Neural cell (in vitro differentiated cells): ENCODE measurements at regions not wholly inside any gene's neighbourhood (a gene's known extent, or its start where the extent isn't known, plus 50 kb on each side); places are given as distances from the start of the nearest gene placed in this dataset.

Source experiments
- H2AFZ ChIP-seq: fragments of 200-600, 300-800 bp; sonication (generic), shearing (Covaris generic); 2 replicates; pipeline ENCODE4 v1.6.0; 2014; ENCODE audit warnings: low read depth, mild to moderate bottlenecking, antibody characterized with exemption, low read length, moderate library complexity
- H3F3A ChIP-seq: fragments of 200-600 bp; shearing (Covaris generic); 2 replicates; pipeline ENCODE4 v1.6.1; 2016; ENCODE audit warnings: mild to moderate bottlenecking, moderate library complexity, mixed read lengths, antibody characterized with exemption, low read length; ENCODE audit not compliant: insufficient read depth, poor library complexity, severe bottlenecking
- H3K27ac ChIP-seq: fragments of 200-600, 300-800 bp; sonication (generic), shearing (Covaris generic); 2 replicates; pipeline ENCODE4 v1.5.1; 2014; ENCODE audit warnings: mild to moderate bottlenecking, low read length, moderate library complexity
- H3K27me3 ChIP-seq: fragments of 300-800, 200-600 bp; sonication (generic), shearing (Covaris generic); 2 replicates; pipeline ENCODE4 v1.6.0; 2014; ENCODE audit warnings: mild to moderate bottlenecking, low read depth, low read length, moderate library complexity; ENCODE audit not compliant: insufficient read depth
- H3K36me3 ChIP-seq: fragments of 300-800, 200-600 bp; sonication (generic), shearing (Covaris generic); 2 replicates; pipeline ENCODE4 v1.5.1; 2014; ENCODE audit warnings: mild to moderate bottlenecking, antibody characterized with exemption, low read length, moderate library complexity; ENCODE audit not compliant: insufficient read depth
- H3K4me2 ChIP-seq: fragments of 300-800, 200-600 bp; sonication (generic), shearing (Covaris generic); 2 replicates; pipeline ENCODE4 v1.6.0; 2014; ENCODE audit warnings: mild to moderate bottlenecking, low read length
- H3K4me3 ChIP-seq: fragments of 300-800, 200-600 bp; sonication (generic), shearing (Covaris generic); 2 replicates; pipeline ENCODE4 v1.5.1; 2014; ENCODE audit warnings: mild to moderate bottlenecking, low read length, moderate library complexity
- H3K79me2 ChIP-seq: fragments of 200-600 bp; shearing (Covaris generic); replicated peaks from 2 replicates; pipeline ENCODE4 v1.6.0; 2014; ENCODE audit warnings: mild to moderate bottlenecking, low read length, moderate library complexity; ENCODE audit not compliant: insufficient read depth
- H3K9ac ChIP-seq: fragments of 300-800, 200-600 bp; sonication (generic), shearing (Covaris generic); 2 replicates; pipeline ENCODE4 v1.6.1; 2016; ENCODE audit warnings: mild to moderate bottlenecking, low read length, mixed read lengths
- H3K9me2 ChIP-seq: fragments of 200-600 bp; shearing (Covaris generic); 2 replicates; pipeline ENCODE4 v1.6.1; 2016; ENCODE audit warnings: mild to moderate bottlenecking, low read length, mixed read lengths; ENCODE audit not compliant: insufficient read depth
- H3K9me3 ChIP-seq: fragments of 200-600, 300-800 bp; sonication (generic), shearing (Covaris generic); 2 replicates; pipeline ENCODE4 v1.6.1; 2016; ENCODE audit warnings: mild to moderate bottlenecking, mixed run types, low read length, moderate library complexity, mixed read lengths
- H4K20me1 ChIP-seq: fragments of 200-600 bp; shearing (Covaris generic); 2 replicates; pipeline ENCODE4 v1.6.1; 2016; ENCODE audit warnings: mild to moderate bottlenecking, mixed run types; ENCODE audit not compliant: insufficient read depth
- CTCF ChIP-seq: fragments of 450-650 bp; IDR thresholded peaks from 2 replicates; pipeline ENCODE4 v1.5.1; 2014; ENCODE audit warnings: antibody characterized with exemption, mild to moderate bottlenecking, moderate library complexity; ENCODE audit not compliant: poor library complexity, severe bottlenecking
- EP300 ChIP-seq: fragments of 450-650 bp; conservative IDR thresholded peaks from 2 replicates; pipeline ENCODE4 v1.6.1; 2014; ENCODE audit warnings: antibody characterized with exemption, mild to moderate bottlenecking, moderate library complexity; ENCODE audit not compliant: poor library complexity, severe bottlenecking
- EZH2 ChIP-seq: fragments of 200-600, 300-800 bp; shearing (Covaris generic), sonication (generic); IDR thresholded peaks from 2 replicates; pipeline ENCODE4 v1.6.1; 2014; ENCODE audit warnings: antibody characterized with exemption, low read length, borderline replicate concordance, mild to moderate bottlenecking; ENCODE audit not compliant: insufficient read depth, poor library complexity, severe bottlenecking
- MXI1 ChIP-seq: fragments of 450-650 bp; conservative IDR thresholded peaks from 2 replicates; pipeline ENCODE4 v1.6.1; 2014; ENCODE audit warnings: antibody characterized with exemption, mild to moderate bottlenecking; ENCODE audit not compliant: poor library complexity, severe bottlenecking
- POLR2AphosphoS5 ChIP-seq: IDR thresholded peaks from 2 replicates; pipeline ENCODE4 v1.6.1; 2012
- RAD21 ChIP-seq: fragments of 450-650 bp; conservative IDR thresholded peaks from 2 replicates; pipeline ENCODE4 v1.6.1; 2014; ENCODE audit warnings: antibody characterized with exemption, mild to moderate bottlenecking, moderate library complexity
- REST ChIP-seq: IDR thresholded peaks from 2 replicates; pipeline ENCODE4 v1.6.1; 2012; ENCODE audit warnings: borderline replicate concordance
- SMC3 ChIP-seq: fragments of 450-650 bp; conservative IDR thresholded peaks from 2 replicates; pipeline ENCODE4 v1.6.1; 2014; ENCODE audit warnings: antibody characterized with exemption, mild to moderate bottlenecking, moderate library complexity; ENCODE audit not compliant: poor library complexity
- TAF1 ChIP-seq: IDR thresholded peaks from 2 replicates; pipeline ENCODE4 v1.6.1; 2012; ENCODE audit warnings: low read depth

- TF ChIP-seq SMC3 (no peak), MXI1 (no peak)
- no peaks in the 10 kb centered on the region for H3K27me3 ChIP-seq
- H3K4me2 ChIP-seq, result no peak overlapping the region
- H3K4me3 ChIP-seq, result no peak overlapping the region
- no peaks in the 10 kb centered on the region for H3K9me3 ChIP-seq
- no peaks in the 10 kb centered on the region for H4K20me1 ChIP-seq
- H3K27ac ChIP-seq, result no peak overlapping the region
- H3K9ac ChIP-seq, result no peak overlapping the region
- no peaks in the 10 kb centered on the region for H3F3A ChIP-seq
- H3K9me2 ChIP-seq, result no peaks in the 10 kb centered on the region
- H3K36me3 ChIP-seq, result no peaks in the 10 kb centered on the region
- no peaks in the 10 kb centered on the region for H3K79me2 ChIP-seq
- no peak overlapping the region for H2AFZ ChIP-seq
Measured at GRCh38 chr1:194118086-194118485, 931.7 kb upstream of the B3GALT2 start.

- Histone ChIP-seq H4K20me1 (no peaks in the 10 kb centered on the region), H3F3A (no peaks in the 10 kb centered on the region), H3K4me2 (no peak overlapping the region), H3K9me3 (no peaks in the 10 kb centered on the region), H3K79me2 (no peaks in the 10 kb centered on the region), H3K36me3 (no peaks in the 10 kb centered on the region), H3K4me3 (no peak overlapping the region), H3K9ac (no peak overlapping the region), H3K9me2 (no peaks in the 10 kb centered on the region), H3K27ac (no peak overlapping the region), H2AFZ (no peak overlapping the region), H3K27me3 (no peaks in the 10 kb centered on the region)
- TF ChIP-seq RAD21 (no peak), EP300 (no peak), SMC3 (no peak), REST (no peak), MXI1 (no peak), CTCF (no peak), POLR2AphosphoS5 (no peak), EZH2 (no peak), TAF1 (no peak)
Measured at GRCh38 chr1:194117582-194117981, 931.2 kb upstream of the B3GALT2 start.

GRCh38 chr1:194114288-194114687 lies 927.9 kb upstream of the B3GALT2 start:
- Histone ChIP-seq H3K4me3 (no peak overlapping the region), H3K27ac (no peak overlapping the region), H3K36me3 (no peaks in the 10 kb centered on the region), H3K9me2 (no peaks in the 10 kb centered on the region), H3K79me2 (no peaks in the 10 kb centered on the region), H3K9me3 (no peaks in the 10 kb centered on the region), H2AFZ (no peak overlapping the region), H4K20me1 (no peaks in the 10 kb centered on the region), H3F3A (no peaks in the 10 kb centered on the region), H3K9ac (no peak overlapping the region), H3K4me2 (no peak overlapping the region), H3K27me3 (no peaks in the 10 kb centered on the region)
- TF ChIP-seq RAD21 (no peak), TAF1 (no peak), POLR2AphosphoS5 (no peak), SMC3 (no peak), MXI1 (no peak), EP300 (no peak), REST (no peak), EZH2 (no peak), CTCF (no peak)
